ENCODE measurements at regions not wholly inside any gene's neighbourhood (a gene's known extent, or its start where the extent isn't known, plus 50 kb on each side); places are given as distances from the start of the nearest gene placed in this dataset.
A peak's percentile ranks its signal among the peaks of the same experiment; 100 is the strongest.

- Mint-ChIP-seq H3K4me3 (no peak overlapping the region), H3K27me3 (peaks cover 6% of the 10 kb centered on the region), H3K27ac (no peak overlapping the region), H3K36me3 (no peaks in the 10 kb centered on the region), H3K4me1 (no peaks in the 10 kb centered on the region), H3K9me3 (no peaks in the 10 kb centered on the region)
- no peak for ATAC-seq
These were observed 175.3 kb downstream of the MDFIC start for GRCh38 chr7:115097175-115097671.

GRCh38 chr7:115096262-115096661 is 174.4 kb downstream of the MDFIC start:
- ATAC-seq: no peak
- Mint-ChIP-seq H3K4me1 (no peaks in the 10 kb centered on the region), H3K4me3 (no peak overlapping the region), H3K36me3 (no peaks in the 10 kb centered on the region), H3K27me3 (peaks cover 6% of the 10 kb centered on the region), H3K27ac (no peak overlapping the region), H3K9me3 (no peaks in the 10 kb centered on the region)

DNA sequence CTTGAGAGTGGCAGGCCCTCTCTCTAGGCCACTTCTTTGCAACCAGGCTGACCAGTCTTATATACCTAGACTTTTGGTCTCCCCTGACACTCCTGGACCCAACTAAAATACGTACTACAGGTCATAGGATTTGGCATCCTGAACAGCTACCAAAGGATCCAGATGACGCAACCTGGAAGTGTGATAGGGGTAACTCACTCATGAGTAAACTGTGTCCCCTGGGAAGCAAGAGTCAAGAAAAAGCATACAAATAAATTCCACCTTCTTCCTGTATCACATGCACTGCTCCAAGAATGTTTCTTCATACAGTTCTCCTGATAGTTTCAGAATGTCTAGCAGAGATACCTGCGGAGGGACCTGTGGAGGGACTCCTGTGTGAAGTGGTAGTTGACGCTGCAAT is 172.3 kb downstream of the MDFIC start:
- ATAC-seq: no peak
- Mint-ChIP-seq H3K9me3 (no peaks in the 10 kb centered on the region), H3K27me3 (peaks cover 6% of the 10 kb centered on the region), H3K4me3 (no peak overlapping the region), H3K27ac (no peak overlapping the region), H3K4me1 (no peaks in the 10 kb centered on the region), H3K36me3 (no peaks in the 10 kb centered on the region)

GRCh38 chr7:115088893-115089292 is 167.0 kb downstream of the MDFIC start:
- Mint-ChIP-seq H3K4me1 (no peaks in the 10 kb centered on the region), H3K36me3 (no peaks in the 10 kb centered on the region), H3K27ac (no peak overlapping the region), H3K9me3 (peaks cover under 1% of the 10 kb centered on the region), H3K27me3 (no peaks in the 10 kb centered on the region), H3K4me3 (no peak overlapping the region)
- no peak for ATAC-seq

DNA sequence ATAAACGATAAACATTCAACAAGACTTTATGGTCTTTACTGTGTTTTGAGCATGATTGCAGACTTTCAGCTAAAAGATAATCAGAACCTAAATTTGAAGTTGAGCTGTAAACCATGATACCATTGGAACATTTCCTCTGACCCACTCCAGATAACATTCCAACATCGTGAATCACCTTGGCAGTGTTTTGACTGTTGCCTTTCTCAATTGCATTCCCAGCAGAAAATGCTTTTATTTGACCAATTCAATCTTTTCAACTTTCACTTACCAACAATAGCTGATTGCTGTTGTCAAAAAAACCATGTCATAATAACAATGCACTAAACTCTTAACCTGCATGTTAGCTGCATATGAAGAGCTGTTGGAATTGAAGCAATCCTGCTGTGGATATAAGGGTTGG is 165.5 kb downstream of the MDFIC start:
- H3K27me3 Mint-ChIP-seq: no peaks in the 10 kb centered on the region
- no peak overlapping the region for H3K4me3 Mint-ChIP-seq
- H3K27ac Mint-ChIP-seq: no peak overlapping the region
- H3K9me3 Mint-ChIP-seq: peaks cover 3% of the 10 kb centered on the region
- H3K36me3 Mint-ChIP-seq: no peaks in the 10 kb centered on the region
- no peak for ATAC-seq
- H3K4me1 Mint-ChIP-seq: no peaks in the 10 kb centered on the region

DNA sequence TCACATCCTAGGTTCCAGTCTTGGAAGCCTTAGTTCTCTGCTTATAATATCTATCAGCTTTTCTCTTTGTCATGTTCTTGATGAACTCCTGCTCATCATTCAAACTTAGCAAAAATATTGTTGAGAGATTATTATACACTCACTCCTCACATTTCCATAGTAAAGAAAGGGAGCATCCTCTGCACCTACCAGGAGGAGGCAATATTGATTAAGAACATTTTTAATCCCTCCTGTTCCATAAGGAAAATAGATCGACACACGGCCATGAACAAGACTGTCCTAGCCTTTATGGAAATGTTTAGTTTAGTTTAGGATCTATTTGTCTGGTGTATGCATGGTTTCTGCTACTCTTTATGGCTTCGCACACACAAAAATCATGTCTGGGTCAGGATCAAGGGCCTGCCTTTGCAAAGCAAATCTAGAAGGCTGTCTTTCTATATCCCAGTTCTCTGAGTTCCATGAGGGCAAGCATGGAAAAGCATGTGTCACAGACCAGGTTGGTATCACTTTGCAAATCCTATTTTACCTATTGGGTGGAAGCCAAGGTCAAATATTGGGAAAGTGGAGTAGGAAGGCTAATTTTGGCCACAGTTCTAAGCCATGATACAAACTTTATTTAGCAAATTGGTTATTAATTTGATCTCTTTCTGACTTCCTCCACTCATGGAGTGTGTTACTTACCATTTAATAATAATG is 164.4 kb downstream of the MDFIC start:
- Mint-ChIP-seq H3K4me1 (no peaks in the 10 kb centered on the region), H3K4me3 (no peak overlapping the region), H3K9me3 (peaks cover 3% of the 10 kb centered on the region), H3K27me3 (no peaks in the 10 kb centered on the region), H3K36me3 (no peaks in the 10 kb centered on the region), H3K27ac (no peak overlapping the region)
- no peak for ATAC-seq

DNA sequence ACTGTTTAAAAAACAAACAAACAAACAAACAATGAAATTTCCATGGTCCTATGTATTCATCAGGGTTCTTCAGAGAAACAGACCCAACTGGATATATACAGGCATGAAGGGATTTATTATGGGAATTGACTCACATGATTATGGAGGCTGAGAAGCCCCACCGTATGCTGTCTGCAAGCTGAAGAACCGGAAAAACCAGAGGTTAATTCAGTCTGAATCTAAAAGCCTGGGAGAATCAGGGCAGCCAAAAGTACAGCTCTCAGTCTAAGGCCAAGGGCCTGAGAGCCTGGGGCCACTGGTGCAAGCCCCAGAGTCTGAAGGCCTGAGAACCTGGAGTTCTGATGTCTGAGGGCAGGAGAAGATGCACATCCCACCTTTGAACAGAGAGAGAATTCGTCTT is 163.5 kb downstream of the MDFIC start:
- Mint-ChIP-seq H3K9me3 (peaks cover 3% of the 10 kb centered on the region), H3K4me3 (no peak overlapping the region), H3K27me3 (no peaks in the 10 kb centered on the region), H3K36me3 (no peaks in the 10 kb centered on the region), H3K27ac (peak overlapping the region; percentile 37), H3K4me1 (no peaks in the 10 kb centered on the region)
- peak; percentile 31 for ATAC-seq

DNA sequence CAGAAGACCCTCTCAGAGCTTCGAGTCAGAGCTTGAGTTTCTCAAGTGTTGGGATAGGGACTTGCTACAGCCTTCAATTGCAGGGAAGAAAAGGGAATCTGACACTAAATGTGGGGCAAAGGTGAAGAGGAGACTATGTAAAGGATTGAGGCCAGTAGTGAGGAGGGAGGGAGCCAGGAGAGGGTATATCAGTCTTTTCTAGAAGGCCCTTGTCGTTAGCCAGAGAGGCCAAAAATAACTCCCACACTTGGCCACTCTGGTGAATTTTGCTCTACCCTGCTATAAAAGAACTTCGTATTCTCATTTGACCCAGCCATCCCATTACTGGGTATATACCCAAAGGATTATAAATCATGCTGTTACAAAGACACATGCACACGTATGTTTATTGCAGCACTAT is 162.0 kb downstream of the MDFIC start:
- Mint-ChIP-seq H3K4me1 (no peaks in the 10 kb centered on the region), H3K9me3 (peaks cover 3% of the 10 kb centered on the region), H3K27ac (no peak overlapping the region), H3K36me3 (no peaks in the 10 kb centered on the region), H3K4me3 (no peak overlapping the region), H3K27me3 (no peaks in the 10 kb centered on the region)
- ATAC-seq: no peak

- Mint-ChIP-seq H3K27me3 (no peaks in the 10 kb centered on the region), H3K27ac (no peak overlapping the region), H3K4me3 (no peak overlapping the region), H3K4me1 (peaks cover 7% of the 10 kb centered on the region), H3K9me3 (peaks cover 3% of the 10 kb centered on the region), H3K36me3 (no peaks in the 10 kb centered on the region)
- no peak for ATAC-seq
These were observed 159.9 kb downstream of the MDFIC start for GRCh38 chr7:115081772-115082171.

DNA sequence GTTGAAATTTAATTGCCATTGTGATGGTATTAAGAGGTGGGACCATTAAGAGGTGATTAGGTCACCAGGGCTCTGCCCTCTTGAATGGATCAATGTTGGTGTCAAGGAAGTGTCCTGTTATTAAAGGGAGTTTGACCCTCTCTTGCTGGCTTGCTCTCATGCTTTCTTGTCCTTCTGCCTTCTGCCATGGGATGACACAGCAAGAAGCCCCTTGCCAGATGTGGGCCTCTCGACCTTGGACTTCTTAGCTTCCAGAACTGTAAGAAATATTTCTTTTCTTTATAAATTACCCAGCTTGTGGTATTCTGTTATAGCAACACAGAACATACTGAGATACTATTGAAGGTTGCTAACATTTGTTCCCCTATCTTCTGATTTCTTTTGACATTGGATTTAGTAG is 157.0 kb downstream of the MDFIC start:
- H3K36me3 Mint-ChIP-seq: no peaks in the 10 kb centered on the region
- ATAC-seq: no peak
- H3K27ac Mint-ChIP-seq: no peak overlapping the region
- H3K9me3 Mint-ChIP-seq: peaks cover 2% of the 10 kb centered on the region
- no peak overlapping the region for H3K4me3 Mint-ChIP-seq
- peaks cover 7% of the 10 kb centered on the region for H3K4me1 Mint-ChIP-seq
- no peaks in the 10 kb centered on the region for H3K27me3 Mint-ChIP-seq

DNA sequence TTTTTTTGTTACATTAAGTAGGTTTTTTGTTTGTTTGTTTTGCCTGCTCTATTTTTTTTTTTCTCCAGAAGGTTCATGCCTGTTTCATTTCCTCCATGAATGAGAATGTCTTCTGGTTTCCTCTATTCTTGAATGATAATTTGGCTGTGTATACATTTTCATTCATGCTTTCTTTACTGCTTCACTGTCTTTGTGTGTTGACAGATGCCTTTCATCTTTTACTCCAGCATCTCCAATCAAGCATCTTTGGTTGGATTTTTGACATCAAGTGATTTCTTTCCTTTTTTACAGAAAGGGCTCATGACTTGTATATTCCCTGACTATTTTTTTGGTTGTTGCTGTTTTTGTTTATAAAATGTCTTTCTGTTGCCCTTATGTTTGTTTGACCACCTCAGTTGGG is 156.5 kb downstream of the MDFIC start:
- Mint-ChIP-seq H3K36me3 (no peaks in the 10 kb centered on the region), H3K4me3 (no peak overlapping the region), H3K4me1 (peaks cover 10% of the 10 kb centered on the region), H3K9me3 (no peaks in the 10 kb centered on the region), H3K27ac (no peak overlapping the region), H3K27me3 (no peaks in the 10 kb centered on the region)
- no peak for ATAC-seq

DNA sequence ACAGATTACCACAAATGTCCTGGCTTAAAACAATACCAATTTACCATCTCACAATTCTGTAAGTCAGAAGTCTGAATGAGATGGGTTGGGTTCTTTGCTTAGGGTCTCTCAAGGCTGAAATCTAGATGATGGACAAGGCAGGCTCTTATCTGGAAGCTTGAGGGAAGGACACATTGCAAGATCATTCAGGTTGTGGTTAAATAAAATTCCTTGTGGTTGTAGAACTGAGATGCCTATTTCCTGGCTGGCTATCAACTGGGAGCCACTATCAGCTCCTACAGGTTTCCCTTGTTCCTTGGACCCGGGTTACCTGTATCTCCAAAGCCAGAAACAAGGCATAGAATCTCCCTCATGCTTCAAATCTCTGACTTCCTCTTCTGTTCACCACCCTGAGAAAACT is 148.4 kb downstream of the MDFIC start:
- H3K4me3 Mint-ChIP-seq: no peak overlapping the region
- H3K9me3 Mint-ChIP-seq: no peaks in the 10 kb centered on the region
- no peak for ATAC-seq
- no peaks in the 10 kb centered on the region for H3K36me3 Mint-ChIP-seq
- no peak overlapping the region for H3K27ac Mint-ChIP-seq
- peaks cover 17% of the 10 kb centered on the region for H3K4me1 Mint-ChIP-seq
- no peaks in the 10 kb centered on the region for H3K27me3 Mint-ChIP-seq
